ENCODE measurements at regions not wholly inside any gene's neighbourhood (a gene's known extent, or its start where the extent isn't known, plus 50 kb on each side); places are given as distances from the start of the nearest gene placed in this dataset.
"Not testable (repeated sequence)": the region's sequence is repeated elsewhere in the genome, so short reads cannot be mapped to it uniquely, and the experiment has no call there.

- no peak for DNase-seq
Observed at GRCh38 chr5:154702477-154702876, 52.7 kb upstream of the LARP1 start.

DNA sequence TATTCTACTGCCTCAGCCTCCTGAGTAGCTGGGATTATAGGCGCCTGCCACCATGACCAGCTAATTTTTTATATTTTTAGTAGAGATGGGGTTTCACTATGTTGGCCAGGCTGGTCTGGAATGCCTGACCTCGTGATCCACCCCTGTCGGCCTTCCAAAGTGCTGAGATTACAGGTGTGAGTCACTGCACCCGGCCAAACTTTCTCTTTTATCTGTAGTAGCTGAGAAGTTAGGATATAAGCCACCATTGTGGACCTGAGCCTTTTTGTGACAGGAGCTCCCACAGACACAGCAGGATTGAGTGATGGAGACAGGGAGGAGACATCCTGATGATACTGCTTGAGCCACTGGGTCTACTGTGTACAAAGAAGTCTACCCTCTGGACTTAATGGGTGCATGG, 53.5 kb upstream of the LARP1 start:
- not testable (repeated sequence) for DNase-seq

- DNase-seq: no peak
Observed at GRCh38 chr5:154701181-154701580, 54.0 kb upstream of the LARP1 start.

DNA sequence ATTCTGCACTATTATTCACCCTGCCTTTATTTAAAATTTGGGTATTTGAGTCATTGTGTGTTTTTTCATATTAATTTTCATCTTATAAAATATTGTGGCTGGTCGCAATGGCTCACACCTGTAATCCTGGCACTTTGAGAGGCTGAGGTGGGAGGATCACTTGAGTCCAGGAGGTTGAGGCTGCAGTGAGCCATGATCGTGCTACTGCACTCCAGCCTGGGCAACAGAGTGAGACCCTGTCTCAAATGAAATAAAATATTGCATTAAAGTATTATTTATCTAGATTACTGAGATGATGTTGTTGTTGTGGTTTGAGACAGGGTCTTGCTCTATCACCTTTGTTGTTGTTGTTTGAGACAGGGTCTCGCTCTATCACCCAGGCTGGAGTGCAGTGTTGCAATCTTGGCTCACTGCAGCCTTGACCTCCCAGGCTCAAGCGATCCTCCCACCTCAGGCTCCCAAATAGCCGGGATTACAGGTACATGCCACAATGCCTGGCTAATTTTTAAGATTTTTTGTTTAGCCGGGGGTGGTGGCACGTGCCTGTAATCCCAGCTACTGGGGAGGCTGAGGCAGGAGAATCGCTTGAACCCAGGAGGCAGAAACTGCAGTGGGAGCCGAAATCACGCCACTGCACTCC, 54.8 kb upstream of the LARP1 start:
- DNase-seq: not testable (repeated sequence)

DNA sequence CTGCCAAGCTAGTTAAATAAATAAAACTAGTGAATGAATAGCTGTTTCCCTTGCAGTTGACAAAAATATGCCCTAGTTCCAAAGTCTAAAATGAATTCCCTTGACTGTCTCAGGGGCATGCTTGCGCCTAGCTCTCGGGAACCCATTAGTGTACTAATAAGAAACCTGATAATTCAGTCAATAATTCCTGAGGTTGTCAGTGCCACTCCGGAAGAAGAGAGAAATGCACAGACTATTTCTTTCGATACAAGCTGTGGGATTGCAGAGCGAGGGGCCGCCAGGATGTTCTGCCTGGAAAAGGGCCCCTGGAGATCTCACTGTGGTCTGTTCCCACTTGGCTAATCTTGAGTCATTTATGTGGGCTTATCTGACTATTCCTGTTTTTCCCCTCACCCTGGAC, 56.4 kb upstream of the LARP1 start:
- no peak for DNase-seq

GRCh38 chr5:154697371-154697770, 57.8 kb upstream of the LARP1 start:
- DNase-seq: no peak

GRCh38 chr5:154696891-154697290, 58.3 kb upstream of the LARP1 start:
- DNase-seq: no peak

DNA sequence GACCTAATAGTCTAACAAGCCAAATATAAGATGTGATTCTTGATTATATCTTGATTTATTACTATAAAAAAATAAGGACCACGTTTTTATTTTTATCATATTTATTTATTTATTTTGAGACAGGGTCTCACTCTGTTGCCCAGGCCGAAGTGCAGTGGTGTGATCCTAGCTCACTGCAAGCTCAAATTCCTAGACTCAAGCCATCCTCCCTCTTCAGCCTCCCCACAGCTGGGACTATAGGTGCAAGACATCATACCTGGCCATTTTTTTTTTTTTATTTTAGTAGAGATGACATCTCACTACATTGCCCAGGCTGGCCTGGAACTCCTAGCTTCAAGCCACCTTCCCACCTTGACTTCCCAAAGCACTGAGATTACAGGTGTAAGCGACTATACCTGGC, 61.0 kb upstream of the LARP1 start:
- DNase-seq: no peak

- no peak for DNase-seq
Observed at GRCh38 chr5:154690488-154690887, 64.7 kb upstream of the LARP1 start.

DNA sequence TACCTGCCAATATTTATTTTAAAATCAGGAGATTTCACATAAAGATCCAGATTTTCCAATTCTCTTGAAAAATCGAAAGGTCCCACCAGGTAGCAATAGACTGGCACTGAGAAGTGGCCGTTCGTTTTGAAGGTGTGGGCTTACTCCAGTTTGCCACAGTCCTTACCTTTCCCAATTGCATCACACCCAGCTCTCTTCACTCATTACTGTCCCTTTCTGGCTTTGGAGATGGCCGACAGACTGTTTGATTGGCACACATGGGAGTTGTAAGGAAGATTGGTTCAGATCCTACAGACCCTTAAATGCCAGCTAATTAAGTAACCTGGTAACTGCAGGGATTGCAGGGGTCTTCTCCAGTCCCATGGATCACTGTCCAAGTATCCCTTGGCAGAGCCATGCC, 68.7 kb upstream of the LARP1 start:
- no peak for DNase-seq

GRCh38 chr5:154683101-154683880, 71.9 kb upstream of the LARP1 start:
- DNase-seq: no peak

DNA sequence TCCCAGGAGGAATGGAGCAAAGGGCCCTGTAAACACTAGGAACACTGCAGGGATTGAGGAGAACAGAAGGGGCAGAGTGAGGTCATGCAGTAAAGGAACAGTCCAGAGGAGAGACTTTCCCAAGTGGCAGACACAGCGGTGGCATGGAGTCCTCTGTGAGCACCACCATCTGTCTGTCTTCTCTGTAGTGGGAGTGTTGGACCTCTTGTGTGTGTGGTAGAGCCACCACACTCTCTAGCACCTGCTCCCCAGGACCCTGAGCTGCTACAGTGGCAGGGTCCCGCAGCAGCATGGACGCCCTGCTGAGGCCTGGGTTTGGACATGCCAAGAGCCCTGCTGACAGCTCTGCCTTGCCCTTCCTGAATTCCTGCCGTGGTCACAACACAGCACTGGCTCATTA, 75.7 kb upstream of the LARP1 start:
- no peak for DNase-seq

GRCh38 chr5:154677921-154678320, 77.3 kb upstream of the LARP1 start:
- no peak for DNase-seq

GRCh38 chr5:154676508-154676907, 78.7 kb upstream of the LARP1 start:
- DNase-seq: no peak

DNA sequence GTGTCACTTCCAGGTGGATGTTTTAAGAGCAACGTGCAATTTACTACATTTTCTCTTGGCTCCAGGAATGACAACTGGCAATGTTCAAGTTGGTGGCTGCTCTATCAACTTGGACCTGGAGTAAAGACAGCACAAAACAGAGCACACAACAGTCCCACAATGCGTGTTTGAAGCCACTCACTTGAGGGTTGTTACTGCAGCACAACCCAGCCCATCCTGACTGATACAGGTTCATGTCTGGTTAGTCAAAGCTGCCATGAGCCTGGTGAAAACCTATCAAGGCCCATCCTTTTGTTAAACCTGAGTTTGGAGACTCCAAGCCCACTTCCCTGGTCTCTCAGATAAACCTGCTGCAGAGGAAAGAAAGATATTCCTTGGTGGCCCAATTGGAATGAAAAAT, 81.1 kb upstream of the LARP1 start:
- no peak for DNase-seq

GRCh38 chr5:154673506-154673905, 81.7 kb upstream of the LARP1 start:
- no peak for DNase-seq

DNA sequence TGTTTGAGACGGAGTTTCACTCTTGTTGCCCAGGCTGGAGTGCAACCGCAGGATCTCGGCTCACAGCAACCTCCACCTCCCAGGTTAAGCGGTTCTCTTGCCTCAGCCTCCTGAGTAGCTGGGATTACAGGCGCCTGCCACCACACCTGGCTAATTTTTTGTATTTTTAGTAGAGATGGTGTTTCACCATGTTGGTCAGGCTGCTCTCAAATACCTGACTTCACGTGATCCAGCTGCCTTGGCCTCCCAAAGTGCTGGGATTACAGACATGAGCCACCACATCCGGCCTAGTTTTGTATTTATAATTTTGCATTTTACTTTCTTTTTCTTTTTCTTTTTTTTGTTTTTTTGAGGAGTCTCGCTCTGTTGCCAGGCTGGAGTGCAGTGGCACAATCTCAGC, 85.3 kb upstream of the LARP1 start:
- DNase-seq: not testable (repeated sequence)

DNA sequence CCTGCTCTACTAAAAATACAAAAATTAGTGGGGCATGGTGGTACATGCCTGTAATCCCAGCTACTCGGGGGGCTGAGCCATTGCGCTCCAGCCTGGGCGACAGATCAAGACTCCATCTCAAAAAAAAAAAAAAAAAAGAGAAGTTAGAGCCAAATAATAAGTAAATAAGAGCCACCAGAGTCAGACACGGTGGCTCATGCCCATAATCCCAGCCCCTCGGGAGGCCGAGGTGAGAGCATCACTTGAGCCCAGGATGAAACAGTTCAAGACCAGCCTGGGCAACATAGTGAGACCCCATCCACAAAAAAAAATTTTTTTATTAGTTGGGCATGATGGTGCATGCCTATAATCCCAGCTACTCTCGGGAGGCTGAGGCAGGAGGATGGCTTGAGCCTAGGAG, 85.8 kb upstream of the LARP1 start:
- DNase-seq: no peak

- DNase-seq: no peak
Observed at GRCh38 chr5:154664869-154665268, 90.3 kb upstream of the LARP1 start.

- no peak for DNase-seq
Observed at GRCh38 chr5:154663424-154663823, 91.8 kb upstream of the LARP1 start.

DNA sequence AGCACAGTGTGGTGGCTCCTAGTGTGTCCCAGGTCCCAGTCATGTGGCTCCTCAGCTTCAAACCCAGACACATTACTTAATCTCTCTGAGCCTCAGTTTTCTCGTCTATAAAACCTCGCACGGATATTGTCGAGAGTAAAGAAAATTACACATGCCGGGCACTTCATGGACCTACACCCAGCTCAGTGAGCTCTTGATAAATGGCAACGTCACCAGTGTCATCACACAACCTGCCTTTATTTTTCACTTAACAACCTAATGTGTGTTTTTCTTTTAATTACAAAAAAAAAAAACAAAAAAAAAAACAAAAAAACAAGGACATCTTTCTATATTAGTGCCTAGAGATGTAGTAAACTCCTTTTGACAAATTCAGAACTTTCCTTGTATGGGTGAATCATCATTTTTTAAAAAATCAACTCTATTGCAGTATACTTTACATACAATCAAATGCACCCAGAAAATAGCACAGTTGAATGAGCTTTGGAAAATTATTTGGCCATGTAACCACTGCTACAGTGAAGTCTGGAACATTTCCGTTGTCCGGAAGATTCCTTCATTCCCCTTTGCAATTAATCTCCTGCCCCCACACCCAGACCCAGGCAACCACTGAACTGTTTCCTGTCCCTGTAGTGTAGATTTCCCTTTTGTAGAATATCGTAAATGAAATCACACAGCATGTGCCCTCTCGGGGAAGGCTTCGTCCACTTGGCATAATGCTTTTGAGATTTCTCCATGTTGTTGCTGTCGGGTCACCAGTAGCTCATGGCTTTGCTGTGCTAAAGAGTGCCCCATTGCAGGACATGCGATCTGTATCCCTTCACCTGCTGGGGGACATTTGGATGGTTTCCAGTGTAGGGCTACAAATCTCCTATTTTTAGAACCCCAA, 100.4 kb upstream of the LARP1 start:
- DNase-seq: no peak

DNA sequence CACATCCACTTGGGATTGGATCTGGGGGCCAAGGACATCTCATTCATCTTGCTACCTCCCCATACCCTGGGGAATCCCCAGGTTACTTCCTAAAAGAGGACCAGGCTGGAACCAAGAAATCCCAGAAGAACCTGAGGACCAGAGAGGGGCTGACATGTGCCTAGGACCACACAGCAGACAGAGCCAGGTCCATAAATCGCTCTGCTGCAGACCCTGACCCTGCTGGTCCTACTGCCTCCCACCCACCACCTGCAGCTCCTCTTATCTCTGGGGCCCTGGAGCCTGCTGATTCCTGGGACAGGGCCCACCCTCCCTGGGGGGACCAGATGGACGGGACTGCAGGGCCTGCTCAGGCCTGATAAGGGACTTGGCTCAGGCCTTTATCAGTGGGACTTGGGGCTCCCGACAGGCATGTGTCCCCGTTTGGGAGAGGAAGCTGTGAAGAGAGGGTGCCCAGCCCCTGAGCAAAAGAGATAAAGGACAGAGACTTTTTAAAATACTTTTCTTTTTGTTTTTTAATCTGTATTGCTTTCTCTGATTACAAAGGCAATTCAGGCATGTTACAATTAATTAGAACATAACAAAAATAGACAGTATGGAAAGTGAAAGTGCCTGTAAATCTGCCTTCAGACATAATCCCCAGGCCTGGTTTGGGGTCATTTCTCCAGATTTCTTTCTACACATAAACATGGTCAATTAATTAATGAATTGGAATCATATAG, 101.3 kb upstream of the LARP1 start:
- DNase-seq: no peak

DNA sequence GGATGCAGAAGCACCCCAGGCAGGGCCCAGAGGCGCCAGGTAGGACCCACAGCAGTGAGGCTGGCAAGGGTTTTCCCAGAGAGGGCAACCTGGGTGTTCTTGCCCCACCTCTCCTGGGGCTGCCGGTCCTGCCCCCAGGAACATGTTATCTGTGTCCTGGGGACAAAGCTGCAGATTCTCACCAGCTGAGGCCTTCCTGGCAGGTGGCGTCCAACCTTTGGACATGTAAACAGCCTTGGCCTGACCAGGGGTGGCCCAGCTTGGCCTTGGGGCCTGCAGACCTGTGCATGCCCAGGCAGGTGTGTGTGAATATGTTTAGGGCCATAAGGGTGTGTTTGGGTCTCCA, 101.8 kb upstream of the LARP1 start:
- DNase-seq: no peak
